GM13976 (cell line): ENCODE measurements at regions not wholly inside any gene's neighbourhood (a gene's known extent, or its start where the extent isn't known, plus 50 kb on each side); places are given as distances from the start of the nearest gene placed in this dataset.
"Not testable (repeated sequence)": the region's sequence is repeated elsewhere in the genome, so short reads cannot be mapped to it uniquely, and the experiment has no call there.

ENCODE experiments used
- DNase-seq: peaks from one replicate; pipeline ENCODE4 v3.0.0; 2012; ENCODE audit warnings: low spot score
- CTCF ChIP-seq: IDR thresholded peaks from 2 replicates; pipeline ENCODE4 v1.5.1; 2012; ENCODE audit warnings: borderline replicate concordance, mild to moderate bottlenecking; ENCODE audit not compliant: insufficient read depth; ENCODE audit errors: extremely low read depth, missing control alignments, control extremely low read depth
- in situ Hi-C: fragments of 300-500 bp; cut with MboI; formaldehyde crosslinking; loops from one replicate; pipeline ENCODE4 v1.12.0; 2022; ENCODE audit warnings: low sequenced_read_pairs, mixed read lengths, inconsistent platforms; ENCODE audit not compliant: unreplicated experiment

GRCh38 chr11:98720951-98721350 lies 299.8 kb upstream of the CNTN5 start:
- no peak for DNase-seq
- TF ChIP-seq CTCF = no peak
- in situ Hi-C loops = no loop called here

GRCh38 chr11:98725471-98725870 lies 295.3 kb upstream of the CNTN5 start:
- DNase-seq = no peak
- TF ChIP-seq CTCF = no peak
- in situ Hi-C loops = no loop called here

GRCh38 chr11:98728421-98728820 lies 292.3 kb upstream of the CNTN5 start:
- no peak for TF ChIP-seq CTCF
- no peak for DNase-seq
- in situ Hi-C loops = no loop called here

- in situ Hi-C loops = no loop called here
- no peak for DNase-seq
- TF ChIP-seq CTCF = no peak
Observed at GRCh38 chr11:98729118-98729517, 291.6 kb upstream of the CNTN5 start.

- DNase-seq = no peak
- in situ Hi-C loops = no loop called here
Observed at GRCh38 chr11:98732947-98733346, 287.8 kb upstream of the CNTN5 start.

GRCh38 chr11:98733378-98733777 lies 287.4 kb upstream of the CNTN5 start:
- DNase-seq, in situ Hi-C loops: not testable (repeated sequence)

More at GRCh38 chr11:98732947-98733346, 287.8 kb upstream of the CNTN5 start:
- no peak for TF ChIP-seq CTCF

GRCh38 chr11:98734686-98735085 lies 286.1 kb upstream of the CNTN5 start:
- in situ Hi-C loops = no loop called here
- DNase-seq = no peak
- TF ChIP-seq CTCF = no peak
